ENCODE measurements at regions not wholly inside any gene's neighbourhood (a gene's known extent, or its start where the extent isn't known, plus 50 kb on each side); places are given as distances from the start of the nearest gene placed in this dataset.

DNA sequence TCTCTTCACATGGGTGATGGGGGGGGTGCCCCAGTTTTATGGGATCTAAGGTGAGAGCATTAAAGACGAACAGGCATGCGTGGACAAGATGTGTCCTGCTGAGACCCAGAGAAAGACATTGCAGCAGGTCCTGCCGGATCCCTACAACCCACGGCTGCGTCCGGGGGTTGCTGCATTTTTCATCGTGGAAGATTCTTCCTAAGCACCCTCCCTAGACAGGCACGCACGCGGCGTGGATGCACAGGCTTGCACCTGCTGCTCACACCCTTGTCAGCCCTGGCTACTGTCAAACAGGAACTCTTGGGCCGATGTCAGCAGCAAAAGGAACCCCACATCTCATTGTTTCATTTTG lies 280.6 kb upstream of the RTL1 start:
- no peak for DNase-seq

GRCh38 chr14:101184572-101184971 lies 281.1 kb upstream of the RTL1 start:
- DNase-seq: no peak

- DNase-seq: no peak
Measured at GRCh38 chr14:101185073-101185835, 281.7 kb upstream of the RTL1 start.

GRCh38 chr14:101185946-101186345 lies 282.4 kb upstream of the RTL1 start:
- no peak for DNase-seq

GRCh38 chr14:101186544-101186943 lies 283.0 kb upstream of the RTL1 start:
- DNase-seq: no peak

GRCh38 chr14:101186992-101187815 lies 283.7 kb upstream of the RTL1 start:
- DNase-seq: no peak

DNA sequence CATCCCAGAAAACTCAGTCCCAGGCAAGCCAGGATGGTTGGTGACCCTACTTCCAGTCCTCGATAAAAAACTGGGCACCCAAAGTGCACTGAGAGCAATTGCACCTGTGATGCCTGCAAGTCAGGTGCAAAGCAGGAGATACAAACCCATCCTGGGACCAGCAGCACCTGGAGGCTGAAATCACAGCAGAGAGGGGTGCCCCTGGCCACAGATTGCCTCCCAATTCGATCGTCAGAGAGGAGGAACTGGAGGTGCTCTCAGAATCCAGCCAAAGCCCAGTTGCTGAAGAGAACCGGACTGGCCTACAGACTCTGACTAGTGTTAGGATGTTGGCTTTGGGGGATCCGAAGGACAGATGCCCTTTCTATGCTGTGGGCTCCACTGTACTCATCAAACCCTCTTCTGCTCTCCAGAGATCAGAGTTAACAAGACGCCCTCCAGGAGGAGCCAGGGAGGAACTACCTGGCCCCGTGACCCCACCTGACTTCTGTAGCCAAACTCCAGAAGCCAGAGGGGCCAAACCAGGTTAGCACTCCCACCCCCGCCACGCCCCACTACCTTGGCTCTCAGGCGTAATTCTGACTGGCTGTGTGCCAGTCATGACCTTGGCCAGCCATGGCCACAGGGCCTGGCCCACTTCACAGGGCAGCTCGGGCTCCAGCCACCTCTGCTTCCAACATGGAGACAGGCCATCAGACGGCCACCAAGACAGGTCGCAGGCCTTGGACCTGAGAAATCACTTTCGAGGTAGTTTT lies 284.5 kb upstream of the RTL1 start:
- no peak for DNase-seq

GRCh38 chr14:101188571-101188915 lies 285.0 kb upstream of the RTL1 start:
- DNase-seq: no peak

GRCh38 chr14:101189266-101189665 lies 285.7 kb upstream of the RTL1 start:
- DNase-seq: no peak

DNA sequence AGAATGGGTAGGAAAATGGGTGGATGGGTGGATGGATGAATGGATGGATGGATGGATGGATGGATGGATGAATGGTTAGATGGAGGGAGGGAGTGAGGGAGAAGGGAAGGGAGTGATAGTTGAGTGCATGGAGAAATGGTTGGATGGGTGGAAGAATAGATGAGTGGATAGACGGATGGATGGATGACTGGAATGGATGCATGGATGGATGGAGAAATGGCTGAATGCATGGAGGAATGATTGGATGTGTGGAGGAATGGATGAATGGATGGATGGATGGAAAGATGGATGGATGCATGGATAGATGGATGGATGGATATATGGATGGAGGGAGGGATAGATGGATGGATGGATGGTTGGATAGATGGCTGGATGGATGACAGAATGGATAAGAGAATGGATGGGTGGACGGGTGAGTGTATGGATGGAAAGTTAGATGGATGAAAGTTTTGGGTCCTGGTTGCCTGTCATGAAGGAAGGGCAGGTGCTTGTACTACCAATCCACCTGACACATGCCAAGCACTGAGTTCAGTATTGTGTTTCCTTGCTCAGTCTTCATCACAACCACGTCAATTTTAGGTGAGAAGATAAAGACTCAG lies 286.5 kb upstream of the RTL1 start:
- DNase-seq: no peak

GRCh38 chr14:101191101-101191720 lies 287.7 kb upstream of the RTL1 start:
- DNase-seq: no peak

DNA sequence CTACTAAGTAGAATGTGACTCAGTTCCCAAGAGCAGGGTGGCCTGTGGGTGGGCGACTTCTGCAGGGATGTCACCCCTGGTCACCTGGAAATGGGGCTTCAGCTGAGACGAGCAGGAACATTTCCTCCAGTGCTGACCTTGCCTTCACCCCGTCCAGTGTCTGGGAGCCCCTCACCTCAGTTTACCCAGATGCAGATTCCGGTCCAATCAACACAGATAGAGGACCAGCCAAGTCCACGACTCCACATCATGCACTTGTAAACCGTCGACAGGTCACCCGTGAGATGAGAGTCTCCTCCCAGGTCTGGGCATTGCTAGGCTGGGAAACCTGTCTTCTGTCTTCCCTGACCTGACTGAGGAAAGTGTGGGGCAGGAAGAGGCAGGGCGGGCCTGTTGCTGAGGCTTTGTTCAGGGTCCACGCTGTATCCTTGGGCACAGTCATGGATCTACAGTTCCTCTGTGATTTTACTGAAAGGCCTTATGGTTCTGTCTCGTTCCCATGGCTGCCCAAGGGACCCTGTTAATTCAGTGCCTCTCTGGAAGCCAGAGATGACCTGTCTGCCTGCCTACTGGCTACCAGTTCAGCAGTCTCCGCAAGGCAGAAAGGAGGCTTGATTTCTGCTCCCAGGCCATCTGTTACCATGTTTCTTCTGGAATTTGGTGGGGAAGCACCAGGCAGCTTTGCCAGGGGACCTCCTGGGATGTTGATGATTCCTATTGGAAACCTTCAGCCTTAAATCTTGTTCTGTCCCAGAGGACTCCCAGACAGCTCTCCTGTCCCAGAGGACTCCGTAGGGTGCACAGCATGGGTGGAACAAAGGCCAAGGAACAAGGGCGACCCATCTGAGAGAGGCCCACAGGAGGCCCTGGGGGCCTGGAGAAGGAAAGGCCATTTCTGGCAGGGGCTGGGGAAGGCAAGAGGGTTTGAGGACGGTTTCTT lies 288.5 kb upstream of the RTL1 start:
- DNase-seq: no peak

- no peak for DNase-seq
Measured at GRCh38 chr14:101192661-101193000, 289.1 kb upstream of the RTL1 start.

DNA sequence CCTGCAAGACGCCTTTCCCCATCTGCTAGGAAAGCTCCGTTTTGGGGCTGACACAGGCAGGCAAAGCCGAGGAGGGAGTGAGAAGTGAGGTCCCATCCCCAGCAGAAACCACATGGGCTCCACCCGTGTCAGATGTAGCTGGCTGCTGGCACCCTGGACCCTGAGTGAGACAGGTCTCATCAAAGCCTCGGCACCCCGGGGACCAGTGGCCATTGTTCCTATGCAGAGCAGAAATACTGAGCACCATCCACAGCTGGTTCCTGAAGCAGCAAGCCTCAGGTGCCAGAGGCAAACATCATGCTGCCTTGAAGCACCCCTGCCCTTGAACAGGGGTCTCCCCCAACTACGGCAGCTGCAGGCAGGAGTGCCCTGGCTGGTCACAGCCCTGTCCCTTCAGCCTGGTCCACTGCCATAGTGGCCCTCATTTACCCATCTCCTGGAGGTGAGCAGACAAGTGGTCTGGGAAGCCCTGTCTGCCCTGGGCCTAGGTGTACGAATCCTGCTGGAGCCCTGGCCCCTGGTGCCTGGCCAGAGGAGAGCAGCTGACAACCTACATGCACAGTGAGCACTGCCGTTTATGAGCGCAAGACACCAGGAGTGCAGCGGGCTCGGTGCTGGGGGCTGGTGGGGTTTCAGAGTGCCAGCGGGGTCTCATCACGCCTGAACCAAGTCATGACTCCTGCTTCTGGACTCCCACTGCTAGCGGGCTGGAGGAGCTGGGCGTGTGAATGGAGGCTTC lies 289.8 kb upstream of the RTL1 start:
- no peak for DNase-seq

- no peak for DNase-seq
Measured at GRCh38 chr14:101193845-101194372, 290.4 kb upstream of the RTL1 start.

DNA sequence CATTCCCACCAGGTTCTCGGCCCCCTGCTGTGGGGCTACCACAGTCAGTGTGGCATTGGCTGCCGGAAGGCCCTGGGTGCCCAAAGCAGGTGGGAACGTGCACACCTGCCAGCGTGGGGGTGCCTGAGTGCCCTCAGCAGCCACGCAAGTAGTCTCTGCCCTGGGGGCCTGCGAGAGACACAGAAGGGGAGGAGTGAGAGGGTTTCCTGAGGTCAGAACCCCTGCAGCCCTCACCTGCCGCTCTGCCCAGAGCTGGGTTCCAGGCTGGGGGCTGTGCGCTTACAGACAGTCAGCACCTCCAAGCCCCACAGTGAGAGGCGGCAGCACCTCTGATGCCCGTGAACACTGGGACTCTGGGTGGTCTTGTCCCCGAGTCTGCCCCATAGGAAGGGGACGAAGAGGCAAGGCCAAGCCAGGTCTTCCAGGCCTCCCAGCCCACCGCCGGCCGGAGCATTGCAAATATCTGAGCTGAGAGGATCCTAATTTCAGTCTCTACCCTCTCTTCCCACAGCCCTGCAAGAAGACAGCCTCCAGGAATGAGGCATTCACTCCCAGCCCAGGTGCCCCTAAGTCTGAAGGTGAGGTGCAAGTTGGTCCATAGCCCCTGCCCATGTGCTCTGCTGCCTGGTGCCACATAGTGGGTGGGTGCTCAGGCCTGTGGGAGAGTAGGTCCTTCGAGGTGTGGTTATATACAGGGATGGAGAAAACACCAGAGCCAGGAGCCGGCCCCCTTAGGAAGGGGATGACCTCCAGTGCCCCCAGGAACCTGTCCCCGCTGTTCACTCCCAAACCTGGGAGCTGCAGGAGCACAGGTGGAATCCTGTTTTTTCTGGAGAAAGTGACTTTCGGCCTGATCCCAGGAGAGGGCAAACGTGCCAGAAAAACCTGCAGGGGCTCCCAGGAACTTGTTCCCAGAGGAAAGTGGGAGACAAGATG lies 291.1 kb upstream of the RTL1 start:
- DNase-seq: no peak

DNA sequence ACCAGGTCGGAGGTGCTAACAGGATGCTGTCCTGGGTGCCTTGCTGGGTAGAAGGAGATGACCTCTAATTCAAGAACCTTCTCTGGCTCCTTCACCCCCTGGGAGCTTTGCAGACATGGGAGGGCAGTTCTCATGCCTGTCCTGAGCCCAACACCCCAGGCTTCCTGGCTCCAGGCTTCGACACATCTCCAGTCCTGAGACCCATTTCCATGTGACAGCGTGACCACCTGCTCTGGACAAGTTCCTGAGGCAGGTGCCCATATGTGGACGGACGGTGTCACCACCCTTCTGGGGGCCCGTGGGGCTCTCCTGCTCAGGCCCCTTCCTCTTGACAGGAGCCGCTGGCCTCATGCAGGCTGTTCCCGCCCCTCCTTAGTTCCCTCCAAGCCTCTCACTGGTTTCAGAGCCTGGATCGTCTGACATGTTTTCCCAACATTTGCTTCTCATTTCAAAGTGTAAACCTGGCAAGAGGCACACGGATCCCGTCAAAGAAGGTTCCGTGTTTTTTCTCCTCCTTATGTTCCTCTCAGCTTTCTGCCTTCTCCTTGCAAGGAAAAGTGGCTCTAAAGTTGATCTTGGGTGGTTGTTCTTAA lies 291.9 kb upstream of the RTL1 start:
- DNase-seq: no peak

DNA sequence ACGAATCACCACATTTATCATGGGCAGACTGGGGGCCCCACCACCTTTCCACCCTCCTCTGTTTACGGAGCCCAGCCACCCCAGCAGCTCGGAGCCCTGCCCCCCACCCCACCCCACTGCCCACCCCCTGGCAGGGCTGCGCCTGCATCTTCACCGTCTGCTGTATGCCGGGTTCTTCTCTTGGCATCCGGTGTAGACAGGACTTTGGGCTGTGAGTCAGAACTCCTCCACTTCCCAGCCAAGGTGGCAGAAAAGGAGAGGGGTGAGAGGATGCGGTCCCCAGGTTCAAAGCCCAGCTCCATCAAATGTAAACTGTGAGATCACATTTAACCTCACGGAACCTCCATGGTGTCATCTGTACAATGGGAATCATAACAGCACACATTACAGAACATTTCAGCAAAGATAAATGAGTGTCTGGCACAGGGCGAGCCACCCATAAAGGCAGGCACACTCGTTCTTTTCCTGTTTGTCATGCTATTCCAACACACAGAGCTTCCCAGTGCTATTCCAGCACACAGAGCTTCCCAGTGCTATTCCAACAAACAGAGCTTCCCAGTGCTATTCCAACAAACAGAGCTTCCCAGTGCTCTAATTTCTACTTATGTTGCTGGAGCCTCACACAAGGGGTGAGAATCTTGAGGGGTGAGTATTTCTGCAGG lies 292.7 kb upstream of the RTL1 start:
- DNase-seq: no peak

Data from CD4-positive, alpha-beta T cell treated with Interferon alpha-2 for 1 hour (primary cell).